Activated CD4-positive, alpha-beta T cell treated with anti-CD3 and anti-CD28 coated beads for 36 hours (primary cell): ENCODE measurements at regions not wholly inside any gene's neighbourhood (a gene's known extent, or its start where the extent isn't known, plus 50 kb on each side); places are given as distances from the start of the nearest gene placed in this dataset.

Experiments
- ATAC-seq: fragments of 200-7000 bp; cut with Tn5 transposase; one replicate; pipeline ENCODE4 v1.10.0; 2021; ENCODE audit warnings: mild to moderate bottlenecking, moderate library complexity
- CTCF ChIA-PET: fragments of 350-600 bp; sonication (Branson Sonifier 250); formaldehyde crosslinking; loops from one replicate; lab custom pipeline; 2021; ENCODE audit warnings: antibody characterized with exemption; lab: Charles Lee
- POLR2A ChIA-PET: fragments of 350-600 bp; sonication (Branson Sonifier 250); formaldehyde crosslinking; loops from one replicate; lab custom pipeline; 2021; ENCODE audit warnings: antibody characterized with exemption, inconsistent platforms; lab: Charles Lee
- DNase-seq: peaks from one replicate; pipeline ENCODE4 v3.0.0-alpha.2; 2020
- H3K27ac Mint-ChIP-seq: one replicate; pipeline ENCODE4 v1.8.0; 2021; ENCODE audit warnings: mixed read lengths
- H3K27me3 Mint-ChIP-seq: one replicate; pipeline ENCODE4 v1.8.0; 2021; ENCODE audit warnings: mixed read lengths
- H3K36me3 Mint-ChIP-seq: one replicate; pipeline ENCODE4 v1.8.0; 2021; ENCODE audit warnings: low read depth, mixed read lengths
- H3K4me1 Mint-ChIP-seq: one replicate; pipeline ENCODE4 v1.8.0; 2021; ENCODE audit warnings: mixed read lengths
- H3K4me3 Mint-ChIP-seq: one replicate; pipeline ENCODE4 v1.8.0; 2021; ENCODE audit warnings: mild to moderate bottlenecking, moderate library complexity, mixed read lengths
- H3K9me3 Mint-ChIP-seq: one replicate; pipeline ENCODE4 v1.8.0; 2021; ENCODE audit warnings: low read depth, mixed read lengths
- intact Hi-C, 2 experiments: fragments of 100-400 bp; cut with DNase I in 1 of 2; cut with micrococcal nuclease in 1 of 2; formaldehyde crosslinking; loops; one replicate each; pipeline versions ENCODE4 v1.14.2 to v1.15.1; 2022 to 2024; cut with DNase I, micrococcal nuclease

DNA sequence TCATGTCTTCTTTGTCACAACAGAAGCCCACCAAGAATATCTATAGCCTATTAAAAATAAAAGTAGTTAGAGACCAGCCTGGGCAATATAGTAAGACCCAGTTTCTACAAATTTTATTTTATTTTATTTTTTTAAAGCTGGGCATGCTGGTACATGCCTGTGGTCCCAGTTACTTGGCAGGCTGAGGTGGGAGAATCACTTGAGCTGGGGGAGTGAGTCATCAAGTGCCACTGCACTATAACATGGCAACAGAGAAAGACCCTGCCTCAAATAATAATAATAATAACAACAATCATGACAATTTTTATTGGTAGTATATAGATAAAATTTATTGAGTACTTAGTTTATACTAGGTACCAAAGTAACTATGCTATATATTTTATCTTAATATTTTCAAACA lies 93.0 kb upstream of the NPFFR2 start:
- H3K4me1 Mint-ChIP-seq, result no peaks in the 10 kb centered on the region
- H3K36me3 Mint-ChIP-seq, result no peaks in the 10 kb centered on the region
- no peaks in the 10 kb centered on the region for H3K9me3 Mint-ChIP-seq
- CTCF ChIA-PET, result no interaction called here
- H3K27me3 Mint-ChIP-seq, result no peaks in the 10 kb centered on the region
- POLR2A ChIA-PET, result no interaction called here
- DNase-seq, result no peak
- intact Hi-C loops, result no loop called here
- ATAC-seq, result no peak
- H3K27ac Mint-ChIP-seq, result no peak overlapping the region
- no peak overlapping the region for H3K4me3 Mint-ChIP-seq

DNA sequence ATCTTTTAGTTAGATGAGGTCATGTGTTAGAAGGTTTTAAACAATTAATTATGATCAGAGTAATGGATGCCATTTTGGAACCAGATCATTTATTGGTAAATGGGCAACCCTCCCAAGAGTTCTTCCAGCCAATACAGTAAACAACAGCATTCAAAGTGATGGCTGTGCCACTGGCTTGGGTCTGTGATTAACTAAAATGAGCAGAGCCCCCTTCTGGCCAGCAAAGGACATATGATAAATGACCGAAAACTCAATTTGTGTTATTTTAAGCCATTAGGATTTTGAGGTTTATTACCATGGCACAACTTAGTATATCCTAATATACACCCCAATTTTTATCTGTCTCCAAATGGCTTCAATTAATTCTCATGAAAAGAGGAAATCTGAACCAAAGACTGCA lies 90.8 kb upstream of the NPFFR2 start:
- intact Hi-C loops, result no loop called here
- CTCF ChIA-PET, result no interaction called here
- H3K27me3 Mint-ChIP-seq, result no peaks in the 10 kb centered on the region
- DNase-seq (no peak), ATAC-seq (no peak)
- POLR2A ChIA-PET, result no interaction called here
- H3K4me3 Mint-ChIP-seq, result no peak overlapping the region
- H3K27ac Mint-ChIP-seq, result no peak overlapping the region
- no peaks in the 10 kb centered on the region for H3K9me3 Mint-ChIP-seq
- no peaks in the 10 kb centered on the region for H3K36me3 Mint-ChIP-seq
- no peaks in the 10 kb centered on the region for H3K4me1 Mint-ChIP-seq

DNA sequence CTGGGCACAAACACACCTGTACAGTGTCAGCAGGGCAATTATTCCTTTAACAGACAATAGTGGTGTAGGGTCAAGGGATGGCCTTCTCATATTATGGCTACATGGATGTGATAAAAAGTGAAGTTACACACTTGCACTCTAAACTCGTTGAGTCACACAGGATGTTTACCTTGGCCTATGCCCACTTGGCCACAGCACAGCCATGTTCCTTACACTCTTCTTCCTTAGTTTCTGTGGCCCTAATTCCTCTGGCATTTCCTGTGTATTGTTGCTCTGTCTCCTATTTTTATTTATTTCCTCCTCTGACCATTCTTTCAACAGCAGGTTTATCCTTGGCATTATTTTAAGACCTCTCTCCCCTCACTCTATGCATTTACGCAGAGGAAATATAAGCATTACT lies 86.8 kb upstream of the NPFFR2 start:
- H3K27ac Mint-ChIP-seq, result no peak overlapping the region
- H3K4me1 Mint-ChIP-seq, result no peaks in the 10 kb centered on the region
- POLR2A ChIA-PET, result no interaction called here
- H3K9me3 Mint-ChIP-seq, result peaks cover 3% of the 10 kb centered on the region
- H3K4me3 Mint-ChIP-seq, result no peak overlapping the region
- intact Hi-C loops, result no loop called here
- DNase-seq (no peak), ATAC-seq (no peak)
- H3K36me3 Mint-ChIP-seq, result no peaks in the 10 kb centered on the region
- CTCF ChIA-PET, result no interaction called here
- H3K27me3 Mint-ChIP-seq, result no peaks in the 10 kb centered on the region

DNA sequence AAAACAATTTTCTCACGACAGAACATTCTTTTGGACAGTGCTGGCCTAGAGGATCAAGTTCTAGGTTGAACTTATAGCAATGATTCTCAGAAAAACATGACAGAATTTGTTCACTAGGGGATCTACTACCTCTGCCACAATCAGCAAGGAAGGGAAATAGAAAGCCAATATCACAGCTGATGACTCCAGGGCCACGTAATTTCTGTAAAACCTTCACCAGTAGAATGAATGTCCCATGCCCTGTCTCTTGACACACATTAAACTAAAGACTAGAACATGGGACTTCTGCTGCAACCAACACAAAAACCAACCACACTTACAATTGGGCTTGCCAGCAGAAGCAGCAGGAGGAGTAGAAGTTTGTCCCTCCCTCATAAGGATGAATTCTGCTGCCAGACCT lies 86.0 kb upstream of the NPFFR2 start:
- intact Hi-C loops, result no loop called here
- Mint-ChIP-seq H3K36me3 (no peaks in the 10 kb centered on the region), H3K4me1 (no peaks in the 10 kb centered on the region), H3K4me3 (no peak overlapping the region), H3K9me3 (peaks cover 3% of the 10 kb centered on the region), H3K27ac (no peak overlapping the region), H3K27me3 (no peaks in the 10 kb centered on the region)
- ChIA-PET POLR2A (no interaction called here), CTCF (no interaction called here)
- DNase-seq (no peak), ATAC-seq (no peak)

DNA sequence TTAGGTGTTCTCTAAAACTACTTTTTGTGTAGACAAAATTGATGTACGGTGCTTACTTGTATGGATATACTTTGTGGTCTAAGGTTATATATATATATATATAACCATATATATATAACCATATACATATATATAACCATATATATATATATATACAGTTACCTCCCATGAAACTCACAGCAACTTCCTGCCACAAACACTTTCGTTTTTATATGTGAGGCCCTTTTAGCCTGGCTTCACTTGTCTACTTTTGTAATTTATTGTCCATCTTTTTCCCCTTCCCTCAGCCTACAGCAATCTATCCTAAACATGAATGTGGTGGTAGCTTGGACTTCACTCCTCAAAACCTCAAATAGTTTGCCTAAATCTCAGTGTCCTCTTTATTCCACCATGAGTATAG lies 72.8 kb upstream of the NPFFR2 start:
- Mint-ChIP-seq H3K4me3 (no peak overlapping the region), H3K27me3 (no peaks in the 10 kb centered on the region), H3K4me1 (no peaks in the 10 kb centered on the region), H3K27ac (no peak overlapping the region), H3K9me3 (peaks cover 4% of the 10 kb centered on the region), H3K36me3 (no peaks in the 10 kb centered on the region)
- DNase-seq (no peak), ATAC-seq (no peak)
- ChIA-PET POLR2A (no interaction called here), CTCF (no interaction called here)
- intact Hi-C loops, result no loop called here

DNA sequence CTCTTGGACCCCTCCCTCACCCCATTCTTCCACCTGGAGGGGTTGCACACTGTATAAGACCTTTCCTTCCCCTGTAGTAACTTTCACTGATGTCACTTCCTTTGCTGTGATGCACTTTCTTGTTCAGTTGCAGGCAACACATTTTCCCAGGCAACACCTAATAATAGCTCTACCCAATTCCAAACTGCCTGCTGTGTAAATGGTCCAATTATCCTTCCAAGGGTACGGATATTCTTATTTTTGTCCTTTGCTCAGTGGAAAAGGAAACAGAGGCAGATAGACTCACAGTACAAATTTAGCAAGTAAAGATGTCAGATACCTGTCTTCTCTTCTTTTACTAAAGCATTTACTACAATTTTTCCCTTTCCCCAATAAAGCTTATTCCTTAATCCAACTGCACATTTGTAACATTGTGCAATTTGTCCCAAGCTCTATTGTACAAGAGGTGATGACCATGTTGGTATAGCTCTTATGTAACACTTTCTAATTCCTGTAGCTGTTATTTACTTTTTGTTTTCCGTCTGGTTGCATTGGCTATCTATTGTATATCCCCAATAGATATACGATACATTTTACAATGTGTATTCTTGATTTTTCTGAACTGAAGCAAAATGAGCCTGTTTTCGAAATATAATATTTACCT lies 69.1 kb upstream of the NPFFR2 start:
- CTCF ChIA-PET, result no interaction called here
- intact Hi-C loops, result no loop called here
- POLR2A ChIA-PET, result no interaction called here
- Mint-ChIP-seq H3K4me1 (no peaks in the 10 kb centered on the region), H3K27ac (no peak overlapping the region), H3K36me3 (no peaks in the 10 kb centered on the region), H3K27me3 (no peaks in the 10 kb centered on the region), H3K9me3 (peaks cover 1% of the 10 kb centered on the region), H3K4me3 (no peak overlapping the region)
- ATAC-seq (no peak), DNase-seq (no peak)

DNA sequence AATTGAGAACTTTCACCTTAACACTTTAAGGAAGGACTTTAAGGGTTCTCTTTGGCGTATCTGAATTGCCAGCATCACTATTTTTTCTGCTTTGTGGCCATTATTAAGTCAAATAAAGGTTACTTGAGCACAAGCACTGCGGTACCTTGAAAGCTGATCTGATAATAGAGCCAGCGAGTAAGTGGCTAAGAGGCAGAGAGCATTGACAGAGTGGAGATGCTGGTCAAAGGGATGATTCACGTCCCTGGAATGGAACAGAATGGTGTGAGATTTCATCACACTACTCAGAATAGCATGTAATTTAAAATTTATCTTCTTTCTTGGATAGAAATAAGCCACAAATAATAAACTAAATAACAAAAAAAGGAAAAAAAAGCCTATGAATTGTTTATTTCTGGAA lies 57.1 kb upstream of the NPFFR2 start:
- intact Hi-C loops, result no loop called here
- Mint-ChIP-seq H3K4me1 (no peaks in the 10 kb centered on the region), H3K27me3 (no peaks in the 10 kb centered on the region), H3K27ac (no peak overlapping the region), H3K9me3 (peaks cover 2% of the 10 kb centered on the region), H3K4me3 (no peak overlapping the region), H3K36me3 (no peaks in the 10 kb centered on the region)
- ATAC-seq (no peak), DNase-seq (no peak)
- POLR2A ChIA-PET, result no interaction called here
- CTCF ChIA-PET, result no interaction called here

DNA sequence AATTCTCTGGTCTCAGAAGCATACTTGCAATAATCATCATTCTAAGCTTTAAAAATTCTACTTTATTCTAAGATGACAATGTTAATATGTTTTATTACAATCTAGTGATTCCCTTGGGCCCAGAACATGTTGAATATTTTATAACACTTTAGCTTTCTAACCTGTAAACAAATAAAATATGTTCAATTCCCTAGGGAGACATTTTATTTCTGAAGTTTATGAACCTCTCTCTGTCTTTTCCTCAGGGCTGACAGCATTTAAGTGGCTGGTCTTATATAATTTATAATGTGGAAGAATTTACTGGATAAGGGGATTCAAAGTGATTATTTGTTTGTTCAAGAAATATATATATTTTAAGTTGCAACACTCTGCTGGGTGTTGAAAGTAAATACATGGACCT lies 55.3 kb upstream of the NPFFR2 start:
- Mint-ChIP-seq H3K36me3 (no peaks in the 10 kb centered on the region), H3K27me3 (no peaks in the 10 kb centered on the region), H3K9me3 (peaks cover 2% of the 10 kb centered on the region), H3K4me1 (no peaks in the 10 kb centered on the region), H3K4me3 (no peak overlapping the region), H3K27ac (no peak overlapping the region)
- intact Hi-C loops, result no loop called here
- no peak for DNase-seq
- ChIA-PET CTCF (no interaction called here), POLR2A (no interaction called here)
- ATAC-seq, result no peak

DNA sequence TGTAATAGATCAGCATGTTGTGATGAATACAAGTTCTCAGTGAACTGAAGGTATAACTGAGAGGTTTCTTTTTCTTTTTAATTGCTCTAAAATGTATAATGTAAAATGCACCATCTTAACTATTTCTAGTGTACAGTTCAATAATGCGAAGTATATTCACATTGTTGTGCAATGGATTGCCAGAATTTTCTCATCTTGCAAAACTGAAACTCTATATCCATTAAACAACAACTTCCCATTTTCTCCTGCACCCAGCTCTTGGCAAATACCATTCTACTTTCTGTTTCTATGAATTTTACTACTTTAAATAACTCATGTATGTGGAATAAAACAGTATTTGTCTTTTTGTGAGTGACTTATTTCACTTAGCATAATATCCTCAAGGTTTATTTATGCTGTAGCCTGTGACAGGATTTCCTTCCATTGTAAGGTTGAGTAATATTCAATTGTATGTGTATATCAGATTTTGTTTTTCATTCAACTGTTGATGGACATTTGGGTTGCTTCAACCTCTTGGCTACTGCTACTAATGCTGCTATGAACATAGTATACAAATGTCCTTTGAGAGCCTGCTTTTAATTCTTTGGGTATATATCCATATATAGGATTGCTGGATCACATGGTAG lies 53.5 kb upstream of the NPFFR2 start:
- Mint-ChIP-seq H3K4me1 (no peaks in the 10 kb centered on the region), H3K4me3 (no peak overlapping the region), H3K27me3 (no peaks in the 10 kb centered on the region), H3K36me3 (no peaks in the 10 kb centered on the region), H3K9me3 (peaks cover 2% of the 10 kb centered on the region), H3K27ac (no peak overlapping the region)
- intact Hi-C loops, result no loop called here
- CTCF ChIA-PET, result no interaction called here
- POLR2A ChIA-PET, result no interaction called here
- ATAC-seq, result no peak
- no peak for DNase-seq

DNA sequence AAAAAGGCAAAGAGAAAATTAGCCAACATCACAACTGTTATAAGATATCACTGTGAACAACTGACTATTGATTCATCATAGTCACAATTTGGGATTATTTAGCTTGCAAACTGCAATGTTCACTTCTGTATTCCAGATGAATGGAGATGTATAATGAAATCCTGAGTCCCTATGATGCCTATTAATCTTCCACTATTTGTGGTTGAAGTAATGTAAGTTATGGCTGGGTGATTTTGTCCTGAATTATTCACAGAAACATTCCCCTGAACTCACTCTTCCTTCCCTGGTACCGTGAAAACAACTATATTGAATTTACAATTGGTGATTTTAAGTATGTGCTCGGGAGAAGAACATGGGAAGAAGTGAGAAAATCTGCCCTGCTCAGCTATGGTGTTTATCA lies 50.8 kb upstream of the NPFFR2 start:
- no peaks in the 10 kb centered on the region for H3K27me3 Mint-ChIP-seq
- no peaks in the 10 kb centered on the region for H3K4me1 Mint-ChIP-seq
- H3K9me3 Mint-ChIP-seq, result peaks cover 3% of the 10 kb centered on the region
- CTCF ChIA-PET, result interaction anchor here (1.0 kb wide), 1 partner anchor 9 kb away, joined by 3 read pairs; no protein-coding TSS in a partner anchor
- POLR2A ChIA-PET, result no interaction called here
- no peaks in the 10 kb centered on the region for H3K36me3 Mint-ChIP-seq
- intact Hi-C loops, result no loop called here
- no peak overlapping the region for H3K27ac Mint-ChIP-seq
- DNase-seq (no peak), ATAC-seq (no peak)
- no peak overlapping the region for H3K4me3 Mint-ChIP-seq
